OCI-LY1 (cell line): ENCODE measurements at regions not wholly inside any gene's neighbourhood (a gene's known extent, or its start where the extent isn't known, plus 50 kb on each side); places are given as distances from the start of the nearest gene placed in this dataset.

Source experiments
- H2AFZ ChIP-seq: fragments of 200-600 bp; sonication (generic), shearing (Covaris generic); 2 replicates; pipeline ENCODE4 v1.6.0; 2014; ENCODE audit warnings: antibody characterized with exemption, mild to moderate bottlenecking, low read length
- H3F3A ChIP-seq: fragments of 200-600 bp; sonication (generic), shearing (Covaris generic); 2 replicates; pipeline ENCODE4 v1.6.0; 2014; ENCODE audit warnings: mild to moderate bottlenecking, antibody characterized with exemption, low read length, moderate library complexity; ENCODE audit not compliant: insufficient read depth
- H3K27ac ChIP-seq: fragments of 200-600 bp; sonication (generic); 2 replicates; pipeline ENCODE4 v1.5.1; 2014; ENCODE audit warnings: low read length, mixed run types, mild to moderate bottlenecking, low read depth; ENCODE audit not compliant: poor library complexity, severe bottlenecking
- H3K27me3 ChIP-seq: fragments of 200-600 bp; sonication (generic); 2 replicates; pipeline ENCODE4 v1.6.0; 2014; ENCODE audit warnings: antibody characterized with exemption, mild to moderate bottlenecking, low read length, moderate library complexity; ENCODE audit not compliant: insufficient read depth
- H3K36me3 ChIP-seq: fragments of 200-600 bp; sonication (generic); 2 replicates; pipeline ENCODE4 v1.6.1; 2014; ENCODE audit warnings: mild to moderate bottlenecking, antibody characterized with exemption, low read length, moderate library complexity, mixed read lengths; ENCODE audit not compliant: insufficient read depth
- H3K4me1 ChIP-seq: fragments of 200-600 bp; sonication (generic); 2 replicates; pipeline ENCODE4 v1.5.1; 2014; ENCODE audit warnings: mild to moderate bottlenecking, low read length, moderate library complexity; ENCODE audit not compliant: insufficient read depth, severe bottlenecking
- H3K4me2 ChIP-seq: fragments of 200-600 bp; sonication (generic), shearing (Covaris generic); 2 replicates; pipeline ENCODE4 v1.6.1; 2014; ENCODE audit warnings: low read length
- H3K4me3 ChIP-seq: fragments of 200-600 bp; sonication (generic); 2 replicates; pipeline ENCODE4 v1.5.1; 2014; ENCODE audit warnings: low read length, low read depth, mild to moderate bottlenecking, mixed read lengths; ENCODE audit not compliant: poor library complexity, severe bottlenecking
- H3K79me2 ChIP-seq: fragments of 200-600 bp; shearing (Covaris generic); 2 replicates; pipeline ENCODE4 v1.6.1; 2016; ENCODE audit warnings: mixed run types, low read length, mixed read lengths; ENCODE audit not compliant: insufficient read depth
- H3K9ac ChIP-seq: fragments of 200-600 bp; sonication (generic), shearing (Covaris generic); 2 replicates; pipeline ENCODE4 v1.6.1; 2014; ENCODE audit warnings: mild to moderate bottlenecking, low read length, mixed read lengths
- H3K9me2 ChIP-seq: fragments of 200-600 bp; sonication (generic), shearing (Covaris generic); 2 replicates; pipeline ENCODE4 v1.6.1; 2014; ENCODE audit warnings: low read depth, mild to moderate bottlenecking, low read length, mixed read lengths
- H3K9me3 ChIP-seq: fragments of 200-600 bp; shearing (Covaris generic); 2 replicates; pipeline ENCODE4 v1.6.1; 2014; ENCODE audit warnings: low read length, mixed read lengths
- H4K20me1 ChIP-seq: fragments of 200-600 bp; sonication (generic), shearing (Covaris generic); 2 replicates; pipeline ENCODE4 v1.6.0; 2016; ENCODE audit warnings: mild to moderate bottlenecking, low read length; ENCODE audit not compliant: insufficient read depth
- EZH2 ChIP-seq: fragments of 200-600 bp; sonication (generic), shearing (Covaris generic); IDR thresholded peaks from 2 replicates; pipeline ENCODE4 v1.8.0; 2017; ENCODE audit warnings: borderline replicate concordance, mixed run types, mild to moderate bottlenecking, antibody characterized with exemption, low read length, moderate library complexity, mixed read lengths
- TF ChIP-seq, protein P1 (sequence below): fragments of 200-600 bp; sonication (generic), shearing (Covaris generic); IDR thresholded peaks from 2 replicates; pipeline ENCODE4 v1.5.1; 2017; ENCODE audit warnings: mild to moderate bottlenecking, antibody characterized with exemption, low read length, moderate library complexity, mixed read lengths

DNA sequence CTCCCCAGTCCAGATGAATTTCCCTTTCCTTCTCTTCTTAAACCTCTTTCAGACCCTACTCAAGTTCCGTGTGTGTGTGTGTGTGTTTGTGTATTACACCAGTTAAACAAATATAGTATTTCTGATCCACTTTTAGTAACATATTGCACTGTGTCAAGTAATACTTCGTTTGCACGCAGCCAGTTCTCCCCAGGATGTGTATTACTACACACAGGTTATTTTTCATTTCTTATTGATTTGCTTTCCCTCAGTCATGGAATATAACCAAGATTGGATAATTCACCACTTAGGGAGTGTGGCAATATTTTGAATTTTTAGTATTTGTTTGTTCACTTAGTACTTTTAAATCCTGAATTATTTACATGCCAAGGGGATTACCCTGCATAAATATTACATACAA lies 667.0 kb downstream of the NR2F2 start:
- TF ChIP-seq, protein P1, sequence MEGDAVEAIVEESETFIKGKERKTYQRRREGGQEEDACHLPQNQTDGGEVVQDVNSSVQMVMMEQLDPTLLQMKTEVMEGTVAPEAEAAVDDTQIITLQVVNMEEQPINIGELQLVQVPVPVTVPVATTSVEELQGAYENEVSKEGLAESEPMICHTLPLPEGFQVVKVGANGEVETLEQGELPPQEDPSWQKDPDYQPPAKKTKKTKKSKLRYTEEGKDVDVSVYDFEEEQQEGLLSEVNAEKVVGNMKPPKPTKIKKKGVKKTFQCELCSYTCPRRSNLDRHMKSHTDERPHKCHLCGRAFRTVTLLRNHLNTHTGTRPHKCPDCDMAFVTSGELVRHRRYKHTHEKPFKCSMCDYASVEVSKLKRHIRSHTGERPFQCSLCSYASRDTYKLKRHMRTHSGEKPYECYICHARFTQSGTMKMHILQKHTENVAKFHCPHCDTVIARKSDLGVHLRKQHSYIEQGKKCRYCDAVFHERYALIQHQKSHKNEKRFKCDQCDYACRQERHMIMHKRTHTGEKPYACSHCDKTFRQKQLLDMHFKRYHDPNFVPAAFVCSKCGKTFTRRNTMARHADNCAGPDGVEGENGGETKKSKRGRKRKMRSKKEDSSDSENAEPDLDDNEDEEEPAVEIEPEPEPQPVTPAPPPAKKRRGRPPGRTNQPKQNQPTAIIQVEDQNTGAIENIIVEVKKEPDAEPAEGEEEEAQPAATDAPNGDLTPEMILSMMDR, result no peak
- TF ChIP-seq EZH2, result no peak
- no peaks in the 10 kb centered on the region for H3K36me3 ChIP-seq
- no peaks in the 10 kb centered on the region for H3K27me3 ChIP-seq
- no peak overlapping the region for H3K4me2 ChIP-seq
- H3K4me3 ChIP-seq, result no peak overlapping the region
- H3K9me3 ChIP-seq, result no peaks in the 10 kb centered on the region
- no peaks in the 10 kb centered on the region for H3K79me2 ChIP-seq
- H3K4me1 ChIP-seq, result no peaks in the 10 kb centered on the region
- H3K27ac ChIP-seq, result no peak overlapping the region
- no peak overlapping the region for H3K9ac ChIP-seq
- H4K20me1 ChIP-seq, result no peaks in the 10 kb centered on the region
- no peak overlapping the region for H2AFZ ChIP-seq
- no peaks in the 10 kb centered on the region for H3F3A ChIP-seq
- H3K9me2 ChIP-seq, result no peaks in the 10 kb centered on the region

DNA sequence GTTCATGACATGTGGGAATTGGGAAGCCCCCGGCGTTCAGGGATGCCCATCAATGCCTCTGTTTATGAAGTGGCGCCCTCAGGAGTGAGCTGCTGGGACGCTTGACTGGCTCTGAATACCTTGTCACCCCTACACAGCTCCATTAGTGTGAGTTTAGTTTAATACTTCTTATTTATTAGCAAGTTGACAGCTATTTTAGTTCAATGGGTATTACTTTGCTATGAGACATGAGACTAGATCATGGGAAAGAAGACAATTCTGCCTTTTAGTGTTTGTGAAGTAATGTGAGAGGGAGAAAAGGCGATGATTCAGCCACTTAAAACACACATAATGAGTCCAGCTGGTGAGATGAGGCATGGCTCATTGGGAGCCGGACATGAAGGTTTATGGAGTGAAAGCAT lies 678.5 kb downstream of the NR2F2 start:
- no peaks in the 10 kb centered on the region for H3K9me3 ChIP-seq
- H3K27ac ChIP-seq, result no peak overlapping the region
- H3K4me2 ChIP-seq, result no peak overlapping the region
- H2AFZ ChIP-seq, result no peak overlapping the region
- H4K20me1 ChIP-seq, result no peaks in the 10 kb centered on the region
- no peaks in the 10 kb centered on the region for H3K79me2 ChIP-seq
- H3K4me1 ChIP-seq, result no peaks in the 10 kb centered on the region
- no peaks in the 10 kb centered on the region for H3K9me2 ChIP-seq
- no peaks in the 10 kb centered on the region for H3K36me3 ChIP-seq
- H3K4me3 ChIP-seq, result no peak overlapping the region
- no peaks in the 10 kb centered on the region for H3F3A ChIP-seq
- no peak for TF ChIP-seq EZH2
- TF ChIP-seq, protein P1, result no peak
- H3K27me3 ChIP-seq, result no peaks in the 10 kb centered on the region
- no peak overlapping the region for H3K9ac ChIP-seq

DNA sequence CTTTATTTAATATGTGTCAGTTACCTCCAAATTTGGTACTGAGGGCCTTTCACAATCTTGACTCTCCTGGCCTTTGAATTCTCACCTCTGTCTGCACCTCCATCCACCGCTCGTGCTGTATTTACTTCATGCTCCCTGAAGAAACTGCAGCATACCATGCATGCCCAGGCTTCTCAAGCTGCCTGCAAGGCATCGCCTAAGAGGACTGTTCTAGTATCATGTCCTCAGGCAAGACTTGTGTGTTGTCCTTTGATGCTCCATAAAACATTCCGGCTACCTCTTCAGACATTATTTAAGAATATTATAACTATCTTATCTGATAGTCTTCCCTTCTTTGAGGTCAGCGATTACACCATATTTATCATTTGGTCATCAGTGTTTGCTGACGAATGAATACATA lies 682.5 kb downstream of the NR2F2 start:
- no peak overlapping the region for H2AFZ ChIP-seq
- H4K20me1 ChIP-seq, result no peaks in the 10 kb centered on the region
- H3K27ac ChIP-seq, result no peak overlapping the region
- no peaks in the 10 kb centered on the region for H3K36me3 ChIP-seq
- H3K27me3 ChIP-seq, result no peaks in the 10 kb centered on the region
- H3K9ac ChIP-seq, result no peak overlapping the region
- no peaks in the 10 kb centered on the region for H3K79me2 ChIP-seq
- H3K9me3 ChIP-seq, result no peaks in the 10 kb centered on the region; the same call in 1 of the 2 replicates
- H3K4me3 ChIP-seq, result no peak overlapping the region
- no peaks in the 10 kb centered on the region for H3K4me1 ChIP-seq
- no peaks in the 10 kb centered on the region for H3K9me2 ChIP-seq
- no peak overlapping the region for H3K4me2 ChIP-seq
- no peak for TF ChIP-seq EZH2
- TF ChIP-seq, protein P1, result no peak
- no peaks in the 10 kb centered on the region for H3F3A ChIP-seq
